Activated naive CD4-positive, alpha-beta T cell treated with anti-CD3 and anti-CD28 coated beads, Interleukin-2, amount 50 U/mL, for 24 hours (primary cell): ENCODE measurements at regions not wholly inside any gene's neighbourhood (a gene's known extent, or its start where the extent isn't known, plus 50 kb on each side); places are given as distances from the start of the nearest gene placed in this dataset.

Experiments
- H3K27ac Mint-ChIP-seq: one replicate; pipeline ENCODE4 v1.8.0; 2021; ENCODE audit warnings: mild to moderate bottlenecking, mixed read lengths
- H3K27me3 Mint-ChIP-seq: one replicate; pipeline ENCODE4 v1.8.0; 2021; ENCODE audit warnings: mixed read lengths
- H3K36me3 Mint-ChIP-seq: one replicate; pipeline ENCODE4 v1.8.0; 2021; ENCODE audit warnings: mixed read lengths
- H3K4me1 Mint-ChIP-seq: one replicate; pipeline ENCODE4 v1.8.0; 2021; ENCODE audit warnings: mixed read lengths
- H3K4me3 Mint-ChIP-seq: one replicate; pipeline ENCODE4 v1.8.0; 2021; ENCODE audit warnings: mild to moderate bottlenecking, mixed read lengths
- H3K9me3 Mint-ChIP-seq: one replicate; pipeline ENCODE4 v1.8.0; 2021; ENCODE audit warnings: mixed read lengths

DNA sequence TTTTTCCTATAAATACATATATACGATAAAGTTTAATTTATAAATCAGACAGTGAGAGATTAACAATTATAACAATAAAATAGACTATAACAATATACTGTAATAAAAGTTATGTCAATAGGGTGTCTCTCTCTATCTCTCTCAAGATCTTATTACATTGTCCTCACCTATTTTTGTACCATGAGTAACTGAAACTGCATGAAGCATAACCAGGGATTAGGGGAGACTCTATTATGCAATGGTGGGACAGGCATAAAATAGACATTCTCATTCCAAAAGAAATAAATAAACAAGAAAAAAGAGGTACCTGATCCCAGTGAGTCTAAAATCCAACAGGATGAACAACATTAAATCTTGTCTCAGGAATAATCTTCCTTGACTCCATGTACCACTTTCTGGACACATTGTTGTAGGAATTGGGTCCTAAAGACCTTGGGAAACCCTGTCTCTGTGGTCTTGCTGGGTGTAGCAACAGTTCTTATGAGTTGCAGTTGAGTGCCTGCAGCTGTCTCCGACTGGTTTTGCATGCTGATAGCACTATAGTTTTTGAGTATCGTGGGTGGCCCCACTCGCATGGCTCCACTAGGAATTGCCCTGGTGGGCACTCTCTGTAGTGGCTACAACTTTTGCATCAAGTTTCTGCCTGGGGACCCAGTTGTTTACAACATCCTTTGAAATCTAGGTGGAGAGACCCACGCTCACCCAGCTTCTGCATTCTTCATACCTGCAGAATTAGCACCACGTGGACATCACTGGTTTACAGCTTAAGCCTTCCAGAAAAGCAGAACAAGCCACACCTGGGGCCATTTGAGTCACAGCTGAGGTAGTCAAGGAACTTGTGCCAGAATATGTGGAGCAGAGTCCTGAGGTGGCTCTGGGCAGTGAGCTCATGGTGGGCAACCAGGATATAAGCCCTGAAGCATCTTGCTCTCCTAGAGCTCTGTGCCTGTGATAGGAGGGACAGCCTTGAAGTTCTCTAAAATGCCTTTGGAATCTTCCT, 204.7 kb downstream of the KITLG start:
- Mint-ChIP-seq H3K4me3 (no peak overlapping the region), H3K4me1 (no peaks in the 10 kb centered on the region), H3K9me3 (no peaks in the 10 kb centered on the region), H3K27me3 (no peaks in the 10 kb centered on the region), H3K36me3 (no peaks in the 10 kb centered on the region), H3K27ac (no peak overlapping the region)

DNA sequence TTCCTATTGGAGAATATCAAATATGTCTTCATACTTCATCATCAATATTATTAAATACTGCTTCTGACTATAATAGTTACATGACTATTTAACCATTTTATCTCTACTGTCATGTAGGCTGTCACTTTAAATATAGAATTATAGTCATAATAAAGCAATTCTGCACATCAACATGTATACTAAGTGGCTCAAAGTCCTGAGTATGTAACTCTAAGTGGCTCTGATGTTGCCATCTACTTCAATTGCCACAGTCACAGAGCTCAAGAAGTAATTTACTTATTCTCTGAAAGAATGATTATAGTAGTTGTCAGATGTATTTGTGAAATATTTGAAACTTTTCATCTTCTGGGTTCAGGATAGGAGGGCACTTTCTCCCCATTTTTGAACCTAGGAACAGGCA, 202.3 kb downstream of the KITLG start:
- H3K9me3 Mint-ChIP-seq, result no peaks in the 10 kb centered on the region
- no peaks in the 10 kb centered on the region for H3K4me1 Mint-ChIP-seq
- H3K36me3 Mint-ChIP-seq, result no peaks in the 10 kb centered on the region
- no peak overlapping the region for H3K27ac Mint-ChIP-seq
- no peak overlapping the region for H3K4me3 Mint-ChIP-seq
- H3K27me3 Mint-ChIP-seq, result no peaks in the 10 kb centered on the region

DNA sequence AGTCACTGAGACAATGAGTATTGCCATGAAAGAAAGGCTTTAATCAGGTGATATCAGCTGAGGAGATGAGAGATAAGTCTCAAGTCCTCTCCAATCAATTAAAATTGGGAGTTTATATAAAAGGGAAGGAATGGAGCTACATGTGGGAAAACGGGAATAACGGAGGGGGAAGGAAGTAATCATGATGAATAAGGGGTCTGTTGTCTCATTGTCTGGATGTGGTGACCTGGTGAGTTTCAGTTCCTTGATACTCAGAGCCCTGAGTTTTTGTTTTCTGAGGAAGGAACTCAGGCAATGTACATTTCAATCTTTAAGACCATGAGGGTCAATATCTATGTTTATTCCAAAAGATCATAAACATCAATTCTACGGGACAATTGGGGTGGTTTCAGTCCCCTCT, 198.8 kb downstream of the KITLG start:
- Mint-ChIP-seq H3K4me1 (no peaks in the 10 kb centered on the region), H3K9me3 (no peaks in the 10 kb centered on the region), H3K27me3 (no peaks in the 10 kb centered on the region), H3K36me3 (no peaks in the 10 kb centered on the region), H3K27ac (no peak overlapping the region), H3K4me3 (no peak overlapping the region)

DNA sequence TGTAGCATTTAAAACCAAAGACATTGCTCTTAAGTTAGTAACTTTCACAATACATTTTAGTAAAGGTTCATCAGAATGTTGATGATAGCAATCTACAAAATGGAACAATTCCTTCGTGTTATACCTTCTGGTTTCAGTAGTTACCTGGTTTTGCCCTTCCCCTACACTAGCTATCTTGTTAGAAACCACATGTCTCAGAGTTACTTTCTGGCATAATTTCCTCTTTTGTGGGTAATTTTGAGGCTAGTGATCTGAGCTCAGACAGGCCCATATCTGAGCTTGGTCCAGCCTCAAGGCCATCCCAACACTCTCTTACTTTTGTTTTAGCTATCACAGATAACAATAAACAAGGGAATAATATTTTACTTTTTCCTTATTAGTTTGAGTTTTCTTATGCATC, 196.9 kb downstream of the KITLG start:
- Mint-ChIP-seq H3K9me3 (no peaks in the 10 kb centered on the region), H3K4me3 (no peak overlapping the region), H3K27me3 (no peaks in the 10 kb centered on the region)

GRCh38 chr12:88388566-88389540, 191.4 kb downstream of the KITLG start:
- H3K4me1 Mint-ChIP-seq, result no peaks in the 10 kb centered on the region
- no peaks in the 10 kb centered on the region for H3K9me3 Mint-ChIP-seq
- no peaks in the 10 kb centered on the region for H3K36me3 Mint-ChIP-seq
- peaks cover 2% of the 10 kb centered on the region for H3K27me3 Mint-ChIP-seq
- no peak overlapping the region for H3K4me3 Mint-ChIP-seq
- H3K27ac Mint-ChIP-seq, result no peak overlapping the region

More for the DNA sequence above, 196.9 kb downstream of the KITLG start:
- H3K36me3 Mint-ChIP-seq, result no peaks in the 10 kb centered on the region
- H3K27ac Mint-ChIP-seq, result no peak overlapping the region
- H3K4me1 Mint-ChIP-seq, result no peaks in the 10 kb centered on the region

- H3K27me3 Mint-ChIP-seq, result peaks cover 2% of the 10 kb centered on the region
- no peak overlapping the region for H3K27ac Mint-ChIP-seq
- H3K4me3 Mint-ChIP-seq, result no peak overlapping the region
- H3K4me1 Mint-ChIP-seq, result no peaks in the 10 kb centered on the region
- no peaks in the 10 kb centered on the region for H3K9me3 Mint-ChIP-seq
- H3K36me3 Mint-ChIP-seq, result no peaks in the 10 kb centered on the region
These were observed 189.5 kb downstream of the KITLG start for GRCh38 chr12:88390811-88391210.

DNA sequence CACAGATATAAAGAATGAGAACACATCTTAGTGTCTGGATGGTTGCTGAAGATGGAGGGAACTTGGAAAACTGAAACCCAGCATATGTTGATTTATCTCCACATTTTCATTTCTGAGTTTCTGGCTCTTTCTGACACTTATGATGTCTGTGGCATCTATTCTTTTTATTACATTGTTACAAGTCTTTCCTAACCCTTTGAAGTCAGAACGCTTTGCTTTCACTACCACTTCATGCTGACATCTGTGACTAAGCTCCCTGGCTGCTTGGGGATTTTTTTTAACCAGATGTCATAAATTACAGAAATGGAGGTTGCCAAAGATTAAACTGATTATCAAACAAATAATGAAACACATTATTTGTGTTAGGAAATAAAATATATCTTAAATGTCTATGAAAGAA, 188.7 kb downstream of the KITLG start:
- no peak overlapping the region for H3K4me3 Mint-ChIP-seq

GRCh38 chr12:88393017-88393767, 187.1 kb downstream of the KITLG start:
- peaks cover 2% of the 10 kb centered on the region for H3K27me3 Mint-ChIP-seq
- no peaks in the 10 kb centered on the region for H3K36me3 Mint-ChIP-seq
- H3K9me3 Mint-ChIP-seq, result no peaks in the 10 kb centered on the region
- H3K27ac Mint-ChIP-seq, result no peak overlapping the region
- H3K4me3 Mint-ChIP-seq, result no peak overlapping the region
- H3K4me1 Mint-ChIP-seq, result no peaks in the 10 kb centered on the region

More for the DNA sequence above, 188.7 kb downstream of the KITLG start:
- H3K36me3 Mint-ChIP-seq, result no peaks in the 10 kb centered on the region
- peaks cover 2% of the 10 kb centered on the region for H3K27me3 Mint-ChIP-seq
- H3K4me1 Mint-ChIP-seq, result no peaks in the 10 kb centered on the region
- H3K27ac Mint-ChIP-seq, result no peak overlapping the region
- no peaks in the 10 kb centered on the region for H3K9me3 Mint-ChIP-seq

GRCh38 chr12:88398031-88398430, 182.2 kb downstream of the KITLG start:
- Mint-ChIP-seq H3K4me1 (no peaks in the 10 kb centered on the region), H3K36me3 (no peaks in the 10 kb centered on the region), H3K4me3 (no peak overlapping the region), H3K27me3 (peaks cover 2% of the 10 kb centered on the region), H3K27ac (no peak overlapping the region), H3K9me3 (no peaks in the 10 kb centered on the region)

- H3K36me3 Mint-ChIP-seq, result no peaks in the 10 kb centered on the region
- H3K4me3 Mint-ChIP-seq, result no peak overlapping the region
- no peak overlapping the region for H3K27ac Mint-ChIP-seq
- no peaks in the 10 kb centered on the region for H3K27me3 Mint-ChIP-seq
- no peaks in the 10 kb centered on the region for H3K9me3 Mint-ChIP-seq
- no peaks in the 10 kb centered on the region for H3K4me1 Mint-ChIP-seq
These were observed 180.5 kb downstream of the KITLG start for GRCh38 chr12:88399811-88400210.

- Mint-ChIP-seq H3K9me3 (no peaks in the 10 kb centered on the region), H3K27ac (no peak overlapping the region), H3K27me3 (no peaks in the 10 kb centered on the region), H3K4me3 (no peak overlapping the region), H3K4me1 (no peaks in the 10 kb centered on the region), H3K36me3 (no peaks in the 10 kb centered on the region)
These were observed 180.0 kb downstream of the KITLG start for GRCh38 chr12:88400302-88400701.

DNA sequence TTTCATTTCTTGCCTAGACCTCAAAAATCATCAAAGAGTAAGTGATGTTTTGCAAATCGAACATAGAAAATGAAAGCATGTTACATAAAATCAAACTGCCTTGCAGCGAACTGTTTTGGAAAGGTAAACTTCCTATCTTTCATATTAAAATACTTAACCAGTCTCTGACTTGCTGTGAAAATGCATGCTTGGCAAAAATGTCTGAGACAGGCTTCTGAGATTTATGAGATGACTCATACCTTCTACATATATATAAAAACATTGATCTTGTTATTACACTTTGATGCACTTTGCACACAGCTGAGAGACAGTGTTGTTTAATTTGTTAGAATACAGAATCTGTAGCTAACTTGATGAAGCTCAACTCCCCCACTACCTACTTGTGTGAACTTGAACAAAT, 179.1 kb downstream of the KITLG start:
- H3K9me3 Mint-ChIP-seq, result no peaks in the 10 kb centered on the region
- no peaks in the 10 kb centered on the region for H3K36me3 Mint-ChIP-seq
- H3K4me1 Mint-ChIP-seq, result no peaks in the 10 kb centered on the region
- no peaks in the 10 kb centered on the region for H3K27me3 Mint-ChIP-seq
- no peak overlapping the region for H3K27ac Mint-ChIP-seq
- no peak overlapping the region for H3K4me3 Mint-ChIP-seq

DNA sequence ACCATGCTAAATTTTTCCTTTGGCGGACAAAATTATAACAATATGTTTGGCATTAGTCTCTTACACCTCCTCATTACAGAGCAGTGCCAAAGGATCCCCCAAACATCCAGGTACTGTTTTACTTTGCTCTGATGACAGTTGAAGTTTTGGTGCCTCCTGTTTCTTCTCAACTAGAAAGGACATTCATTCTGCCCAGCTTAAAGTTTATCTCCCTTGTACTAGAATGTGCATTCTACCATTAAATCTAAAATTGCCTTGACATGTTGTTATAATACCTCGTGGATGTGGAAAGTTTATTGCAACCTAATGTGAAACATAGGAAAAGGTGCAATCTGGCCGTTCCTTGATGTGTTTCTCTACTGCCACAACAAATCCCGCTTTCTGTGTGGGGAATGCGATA, 173.4 kb downstream of the KITLG start:
- no peak overlapping the region for H3K27ac Mint-ChIP-seq
- H3K4me1 Mint-ChIP-seq, result no peaks in the 10 kb centered on the region
- H3K4me3 Mint-ChIP-seq, result no peak overlapping the region
- H3K36me3 Mint-ChIP-seq, result no peaks in the 10 kb centered on the region
- no peaks in the 10 kb centered on the region for H3K27me3 Mint-ChIP-seq
- H3K9me3 Mint-ChIP-seq, result no peaks in the 10 kb centered on the region

- Mint-ChIP-seq H3K4me3 (no peak overlapping the region), H3K9me3 (no peaks in the 10 kb centered on the region), H3K27ac (no peak overlapping the region), H3K27me3 (no peaks in the 10 kb centered on the region), H3K36me3 (no peaks in the 10 kb centered on the region), H3K4me1 (no peaks in the 10 kb centered on the region)
These were observed 171.4 kb downstream of the KITLG start for GRCh38 chr12:88408823-88409222.

- H3K36me3 Mint-ChIP-seq, result no peaks in the 10 kb centered on the region
- no peaks in the 10 kb centered on the region for H3K9me3 Mint-ChIP-seq
- no peaks in the 10 kb centered on the region for H3K4me1 Mint-ChIP-seq
- H3K4me3 Mint-ChIP-seq, result no peak overlapping the region
- no peaks in the 10 kb centered on the region for H3K27me3 Mint-ChIP-seq
- H3K27ac Mint-ChIP-seq, result no peak overlapping the region
These were observed 171.0 kb downstream of the KITLG start for GRCh38 chr12:88409257-88409656.
